ENCODE measurements at regions not wholly inside any gene's neighbourhood (a gene's known extent, or its start where the extent isn't known, plus 50 kb on each side); places are given as distances from the start of the nearest gene placed in this dataset.

DNA sequence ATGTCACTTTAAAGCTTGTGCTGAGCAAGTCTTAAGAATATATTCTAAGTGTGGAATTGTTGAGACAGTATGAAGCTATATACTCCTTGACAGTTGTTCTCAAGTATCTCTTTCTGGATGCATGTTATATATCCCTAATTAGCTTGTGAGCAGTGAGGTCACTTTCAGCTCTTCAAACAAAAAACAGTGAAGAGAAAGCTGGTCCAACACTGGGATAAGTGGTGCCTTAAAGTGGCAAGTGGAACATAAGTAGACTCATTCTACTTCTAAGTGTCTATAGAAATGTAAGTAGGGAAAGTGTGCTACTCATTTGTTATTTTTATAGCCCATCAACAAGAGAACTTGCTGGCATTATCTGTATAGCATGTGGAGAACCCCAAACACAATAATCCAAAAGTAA lies 133.1 kb upstream of the BACH2 start:
- no peak for DNase-seq (ENCODE audit: low spot score)
- TF ChIP-seq, protein P1, sequence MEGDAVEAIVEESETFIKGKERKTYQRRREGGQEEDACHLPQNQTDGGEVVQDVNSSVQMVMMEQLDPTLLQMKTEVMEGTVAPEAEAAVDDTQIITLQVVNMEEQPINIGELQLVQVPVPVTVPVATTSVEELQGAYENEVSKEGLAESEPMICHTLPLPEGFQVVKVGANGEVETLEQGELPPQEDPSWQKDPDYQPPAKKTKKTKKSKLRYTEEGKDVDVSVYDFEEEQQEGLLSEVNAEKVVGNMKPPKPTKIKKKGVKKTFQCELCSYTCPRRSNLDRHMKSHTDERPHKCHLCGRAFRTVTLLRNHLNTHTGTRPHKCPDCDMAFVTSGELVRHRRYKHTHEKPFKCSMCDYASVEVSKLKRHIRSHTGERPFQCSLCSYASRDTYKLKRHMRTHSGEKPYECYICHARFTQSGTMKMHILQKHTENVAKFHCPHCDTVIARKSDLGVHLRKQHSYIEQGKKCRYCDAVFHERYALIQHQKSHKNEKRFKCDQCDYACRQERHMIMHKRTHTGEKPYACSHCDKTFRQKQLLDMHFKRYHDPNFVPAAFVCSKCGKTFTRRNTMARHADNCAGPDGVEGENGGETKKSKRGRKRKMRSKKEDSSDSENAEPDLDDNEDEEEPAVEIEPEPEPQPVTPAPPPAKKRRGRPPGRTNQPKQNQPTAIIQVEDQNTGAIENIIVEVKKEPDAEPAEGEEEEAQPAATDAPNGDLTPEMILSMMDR (IDR thresholded peaks at IDR 0.05; ENCODE audit: unreplicated experiment): no peak
- Mint-ChIP-seq H3K9me3 (ENCODE audit: unreplicated experiment) (no peaks in the 10 kb centered on the region), H3K4me1 (ENCODE audit: unreplicated experiment) (no peaks in the 10 kb centered on the region), H3K36me3 (ENCODE audit: low read depth, unreplicated experiment) (no peaks in the 10 kb centered on the region), H3K4me3 (ENCODE audit: unreplicated experiment) (no peak overlapping the region), H3K27me3 (ENCODE audit: unreplicated experiment) (peaks cover 1% of the 10 kb centered on the region), H3K27ac (ENCODE audit: unreplicated experiment) (no peak overlapping the region)

DNA sequence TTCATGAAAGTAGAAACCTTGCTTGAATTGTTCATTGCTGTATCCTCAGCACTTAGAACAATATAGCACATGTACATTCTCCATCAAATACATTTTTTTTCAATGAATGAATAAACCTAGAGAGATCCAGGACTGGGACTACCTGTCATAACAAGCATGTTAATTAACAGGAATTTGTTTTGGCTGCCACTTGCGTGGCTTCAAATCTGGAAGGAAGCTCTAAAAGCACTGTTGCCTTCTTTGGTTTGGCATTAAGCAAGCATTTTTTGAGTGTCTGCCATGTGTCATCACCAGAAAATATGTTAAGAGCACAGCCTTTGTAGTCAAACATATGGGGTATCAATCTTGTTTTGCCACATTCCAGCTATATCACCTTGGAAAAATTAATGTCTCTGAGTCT lies 131.9 kb upstream of the BACH2 start:
- DNase-seq (ENCODE audit: low spot score): no peak
- Mint-ChIP-seq H3K4me3 (ENCODE audit: unreplicated experiment) (no peak overlapping the region), H3K27me3 (ENCODE audit: unreplicated experiment) (peaks cover 1% of the 10 kb centered on the region), H3K4me1 (ENCODE audit: unreplicated experiment) (no peaks in the 10 kb centered on the region), H3K9me3 (ENCODE audit: unreplicated experiment) (no peaks in the 10 kb centered on the region), H3K27ac (ENCODE audit: unreplicated experiment) (no peak overlapping the region), H3K36me3 (ENCODE audit: low read depth, unreplicated experiment) (no peaks in the 10 kb centered on the region)
- TF ChIP-seq, protein P1 (IDR thresholded peaks at IDR 0.05; ENCODE audit: unreplicated experiment): no peak

DNA sequence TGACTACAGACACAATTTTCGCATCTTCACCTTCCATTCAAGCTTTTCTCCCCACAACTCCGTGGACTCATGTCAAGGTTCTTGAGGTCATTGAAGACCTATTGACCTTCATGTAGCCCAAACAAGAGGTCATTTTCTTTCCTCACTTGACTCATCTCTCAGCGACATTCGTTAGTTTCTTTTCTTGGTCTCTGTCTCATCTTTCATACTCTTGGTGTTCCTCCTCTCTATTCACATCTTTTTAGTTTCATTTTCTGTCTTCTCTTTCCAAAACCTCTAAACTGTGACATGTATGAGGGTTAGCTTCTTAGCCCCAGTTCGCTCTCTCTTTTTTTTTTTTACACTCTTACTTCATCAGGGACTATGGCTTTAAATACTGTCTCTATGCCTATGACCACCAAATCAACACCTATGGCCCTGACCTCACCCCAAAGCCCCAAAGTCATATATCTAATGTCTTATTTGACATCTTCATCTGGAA lies 128.6 kb upstream of the BACH2 start:
- Mint-ChIP-seq H3K4me3 (ENCODE audit: unreplicated experiment) (no peak overlapping the region), H3K27me3 (ENCODE audit: unreplicated experiment) (peaks cover 1% of the 10 kb centered on the region), H3K36me3 (ENCODE audit: low read depth, unreplicated experiment) (no peaks in the 10 kb centered on the region), H3K9me3 (ENCODE audit: unreplicated experiment) (no peaks in the 10 kb centered on the region), H3K4me1 (ENCODE audit: unreplicated experiment) (no peaks in the 10 kb centered on the region), H3K27ac (ENCODE audit: unreplicated experiment) (no peak overlapping the region)
- TF ChIP-seq, protein P1 (IDR thresholded peaks at IDR 0.05; ENCODE audit: unreplicated experiment): no peak
- no peak for DNase-seq (ENCODE audit: low spot score)

DNA sequence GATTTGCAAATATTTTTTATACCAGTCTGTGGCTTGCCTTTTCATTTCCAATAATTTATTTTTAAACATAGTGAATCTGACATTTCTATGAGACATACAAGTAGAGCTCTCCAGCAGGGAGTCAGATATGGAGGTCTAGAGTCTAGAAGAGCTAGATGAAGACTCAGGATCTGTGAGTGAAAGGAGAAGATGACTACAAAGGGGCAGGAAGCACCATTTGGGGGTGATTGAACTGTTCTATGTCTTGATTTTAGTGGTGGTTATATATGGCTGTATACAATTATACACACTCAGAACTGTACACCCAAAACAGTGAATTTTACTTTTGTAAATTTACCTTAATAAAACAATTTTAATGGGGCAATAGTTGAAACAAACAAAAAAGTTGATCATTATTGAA lies 127.9 kb upstream of the BACH2 start:
- Mint-ChIP-seq H3K36me3 (ENCODE audit: low read depth, unreplicated experiment) (no peaks in the 10 kb centered on the region), H3K9me3 (ENCODE audit: unreplicated experiment) (no peaks in the 10 kb centered on the region), H3K4me1 (ENCODE audit: unreplicated experiment) (no peaks in the 10 kb centered on the region), H3K4me3 (ENCODE audit: unreplicated experiment) (no peak overlapping the region), H3K27me3 (ENCODE audit: unreplicated experiment) (peaks cover 1% of the 10 kb centered on the region), H3K27ac (ENCODE audit: unreplicated experiment) (no peak overlapping the region)
- TF ChIP-seq, protein P1 (IDR thresholded peaks at IDR 0.05; ENCODE audit: unreplicated experiment): no peak
- DNase-seq (ENCODE audit: low spot score): no peak

DNA sequence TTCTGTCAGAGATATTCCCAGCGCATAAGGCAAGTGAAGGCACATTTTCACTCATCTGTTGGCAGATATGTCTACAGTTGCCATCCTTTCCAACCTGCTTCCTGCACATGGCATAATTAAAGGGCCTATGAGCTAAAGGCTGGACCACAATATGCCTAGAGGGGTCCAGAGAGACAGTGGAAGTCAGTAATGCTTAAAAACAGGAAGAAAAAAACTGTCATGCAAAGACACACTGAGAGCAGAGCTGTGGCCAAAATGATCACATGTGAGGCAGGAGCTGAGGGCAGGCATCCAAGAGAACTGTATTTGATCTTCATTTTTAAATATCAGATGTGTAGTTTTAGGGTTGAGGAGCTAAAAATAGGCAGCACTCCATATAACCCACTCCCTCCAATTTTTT lies 125.0 kb upstream of the BACH2 start:
- Mint-ChIP-seq H3K27ac (ENCODE audit: unreplicated experiment) (no peak overlapping the region), H3K27me3 (ENCODE audit: unreplicated experiment) (no peaks in the 10 kb centered on the region), H3K4me1 (ENCODE audit: unreplicated experiment) (no peaks in the 10 kb centered on the region), H3K36me3 (ENCODE audit: low read depth, unreplicated experiment) (no peaks in the 10 kb centered on the region), H3K9me3 (ENCODE audit: unreplicated experiment) (no peaks in the 10 kb centered on the region), H3K4me3 (ENCODE audit: unreplicated experiment) (no peak overlapping the region)
- TF ChIP-seq, protein P1 (IDR thresholded peaks at IDR 0.05; ENCODE audit: unreplicated experiment): no peak
- DNase-seq (ENCODE audit: low spot score): no peak
